Keratinocyte (primary cell): ENCODE measurements at regions not wholly inside any gene's neighbourhood (a gene's known extent, or its start where the extent isn't known, plus 50 kb on each side); places are given as distances from the start of the nearest gene placed in this dataset.

Source experiments
- EZH2 ChIP-seq: IDR thresholded peaks from one replicate; pipeline ENCODE4 v1.6.1; 2012; ENCODE audit warnings: inconsistent platforms, mild to moderate bottlenecking, low read length, moderate library complexity
- TF ChIP-seq, protein P1 (sequence below), 3 experiments: IDR thresholded peaks in 1 of 3; conservative IDR thresholded peaks in 1 of 3; optimal IDR thresholded peaks in 1 of 3; 2 replicates in 2 of 3; 3 replicates in 1 of 3; pipeline versions ENCODE3 to v1.5.1; 2011; ENCODE audit warnings: low read length in 3 of 3, mild to moderate bottlenecking in 3 of 3, moderate library complexity in 2 of 3, control low read depth in 1 of 3, inconsistent platforms in 1 of 3; ENCODE audit not compliant: insufficient read depth in 2 of 3; ENCODE audit errors: extremely low read depth in 1 of 3

DNA sequence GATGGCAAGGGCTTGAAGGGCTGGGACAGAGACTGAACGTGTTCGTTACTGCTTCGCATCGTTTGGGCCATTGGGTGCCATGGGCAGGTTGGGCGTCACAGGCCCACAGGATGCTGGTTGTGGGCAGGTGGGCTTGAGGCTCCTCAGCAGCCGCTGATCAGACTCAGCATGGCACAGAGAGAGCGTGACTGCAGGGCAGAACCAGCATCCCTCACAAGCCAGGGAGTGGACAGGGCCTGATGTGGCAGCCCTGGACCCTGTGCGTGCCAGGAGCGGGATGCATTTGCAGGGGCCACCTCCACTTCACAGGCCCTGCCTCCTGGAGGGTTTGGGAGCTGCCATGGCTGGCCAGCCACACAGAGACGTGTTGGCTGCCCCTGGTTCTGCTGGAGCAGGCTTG is 1228.3 kb downstream of the BRD1 start:
- TF ChIP-seq, protein P1, sequence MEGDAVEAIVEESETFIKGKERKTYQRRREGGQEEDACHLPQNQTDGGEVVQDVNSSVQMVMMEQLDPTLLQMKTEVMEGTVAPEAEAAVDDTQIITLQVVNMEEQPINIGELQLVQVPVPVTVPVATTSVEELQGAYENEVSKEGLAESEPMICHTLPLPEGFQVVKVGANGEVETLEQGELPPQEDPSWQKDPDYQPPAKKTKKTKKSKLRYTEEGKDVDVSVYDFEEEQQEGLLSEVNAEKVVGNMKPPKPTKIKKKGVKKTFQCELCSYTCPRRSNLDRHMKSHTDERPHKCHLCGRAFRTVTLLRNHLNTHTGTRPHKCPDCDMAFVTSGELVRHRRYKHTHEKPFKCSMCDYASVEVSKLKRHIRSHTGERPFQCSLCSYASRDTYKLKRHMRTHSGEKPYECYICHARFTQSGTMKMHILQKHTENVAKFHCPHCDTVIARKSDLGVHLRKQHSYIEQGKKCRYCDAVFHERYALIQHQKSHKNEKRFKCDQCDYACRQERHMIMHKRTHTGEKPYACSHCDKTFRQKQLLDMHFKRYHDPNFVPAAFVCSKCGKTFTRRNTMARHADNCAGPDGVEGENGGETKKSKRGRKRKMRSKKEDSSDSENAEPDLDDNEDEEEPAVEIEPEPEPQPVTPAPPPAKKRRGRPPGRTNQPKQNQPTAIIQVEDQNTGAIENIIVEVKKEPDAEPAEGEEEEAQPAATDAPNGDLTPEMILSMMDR (optimal IDR thresholded peaks at IDR 0.05 in 1 of 3, IDR thresholded peaks at IDR 0.05 in 1 of 3, conservative IDR thresholded peaks at IDR 0.05 in 1 of 3; ENCODE audit: extremely low read depth in 1 of 3, insufficient read depth in 2 of 3, low read length in 3 of 3), result no peak
- TF ChIP-seq EZH2, result no peak
